ENCODE measurements at regions not wholly inside any gene's neighbourhood (a gene's known extent, or its start where the extent isn't known, plus 50 kb on each side); places are given as distances from the start of the nearest gene placed in this dataset.
"Not testable (repeated sequence)": the region's sequence is repeated elsewhere in the genome, so short reads cannot be mapped to it uniquely, and the experiment has no call there.

DNA sequence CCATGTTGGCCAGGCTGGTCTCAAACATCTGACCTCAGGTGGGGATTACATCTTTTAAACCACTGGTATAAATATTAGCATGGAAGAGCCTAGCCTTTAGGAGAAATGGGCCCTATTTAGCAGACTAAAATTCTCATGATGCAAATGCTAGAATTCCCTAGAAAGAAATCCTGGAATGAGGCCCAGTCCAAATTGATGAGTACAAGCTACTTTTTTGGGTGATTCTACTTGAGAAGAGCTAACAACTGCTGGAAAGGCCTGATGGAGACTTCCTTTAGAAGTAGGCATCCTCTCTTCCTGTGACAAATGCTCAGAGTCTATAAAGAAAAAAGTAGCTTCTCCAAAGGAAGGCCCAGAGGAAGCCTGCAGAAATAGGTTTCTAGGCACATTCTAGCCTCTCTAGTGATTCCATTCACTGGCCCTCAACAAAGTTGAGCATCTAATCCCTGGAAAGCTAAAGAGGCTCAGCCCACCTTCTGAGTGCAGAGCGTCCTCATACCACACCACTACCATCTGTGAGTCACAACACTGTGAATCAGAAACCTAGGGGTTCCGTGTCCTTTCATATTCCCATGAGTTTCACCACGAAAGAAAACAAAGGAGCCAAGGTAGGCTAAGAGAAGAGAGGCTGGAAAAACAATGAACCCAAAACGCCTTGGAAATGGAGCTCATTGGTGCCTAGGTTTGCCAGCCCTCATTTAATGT, 183.1 kb downstream of the C1D start:
- no peak for DNase-seq

DNA sequence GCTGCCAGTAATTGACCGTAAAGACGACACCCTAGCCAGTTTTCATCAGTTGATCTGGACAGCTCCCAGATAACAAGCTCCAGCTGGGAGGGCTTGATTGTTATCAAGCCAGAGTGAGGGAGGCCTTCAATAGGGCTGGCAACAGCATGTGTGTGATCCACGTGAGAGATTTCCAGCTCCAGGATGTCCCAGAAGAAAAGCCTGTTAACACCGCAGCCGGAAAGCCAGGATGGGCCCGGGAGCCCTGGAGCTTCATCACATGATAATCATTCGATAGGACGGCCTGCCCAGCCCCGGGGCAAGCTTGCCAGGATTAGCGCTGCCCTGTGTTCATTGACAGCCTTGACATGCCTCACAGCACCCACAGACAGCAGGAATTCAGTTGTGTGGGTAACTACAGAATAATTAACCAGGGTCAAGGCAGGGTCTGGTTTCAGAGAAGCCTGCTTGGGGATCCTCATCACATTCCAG, 182.5 kb downstream of the C1D start:
- no peak for DNase-seq

DNA sequence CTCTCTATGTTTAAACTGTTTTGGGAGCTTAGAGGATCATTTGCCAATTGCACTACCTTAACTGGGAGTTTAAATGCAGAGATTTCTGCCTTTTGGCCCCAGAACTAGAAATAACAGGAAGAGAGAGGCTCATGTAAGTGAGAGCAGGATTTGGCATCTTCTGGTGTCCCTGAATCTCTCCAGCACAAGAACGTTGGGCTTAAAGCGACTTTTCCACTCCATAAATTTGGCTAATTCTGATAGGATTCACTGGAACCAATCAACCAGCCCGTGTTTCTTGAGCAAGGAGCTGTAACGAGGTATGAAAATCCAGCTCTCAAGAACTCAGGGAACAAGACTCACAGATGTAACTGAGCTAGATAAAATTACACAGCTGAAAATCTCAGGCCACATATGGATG, 181.0 kb downstream of the C1D start:
- no peak for DNase-seq

DNA sequence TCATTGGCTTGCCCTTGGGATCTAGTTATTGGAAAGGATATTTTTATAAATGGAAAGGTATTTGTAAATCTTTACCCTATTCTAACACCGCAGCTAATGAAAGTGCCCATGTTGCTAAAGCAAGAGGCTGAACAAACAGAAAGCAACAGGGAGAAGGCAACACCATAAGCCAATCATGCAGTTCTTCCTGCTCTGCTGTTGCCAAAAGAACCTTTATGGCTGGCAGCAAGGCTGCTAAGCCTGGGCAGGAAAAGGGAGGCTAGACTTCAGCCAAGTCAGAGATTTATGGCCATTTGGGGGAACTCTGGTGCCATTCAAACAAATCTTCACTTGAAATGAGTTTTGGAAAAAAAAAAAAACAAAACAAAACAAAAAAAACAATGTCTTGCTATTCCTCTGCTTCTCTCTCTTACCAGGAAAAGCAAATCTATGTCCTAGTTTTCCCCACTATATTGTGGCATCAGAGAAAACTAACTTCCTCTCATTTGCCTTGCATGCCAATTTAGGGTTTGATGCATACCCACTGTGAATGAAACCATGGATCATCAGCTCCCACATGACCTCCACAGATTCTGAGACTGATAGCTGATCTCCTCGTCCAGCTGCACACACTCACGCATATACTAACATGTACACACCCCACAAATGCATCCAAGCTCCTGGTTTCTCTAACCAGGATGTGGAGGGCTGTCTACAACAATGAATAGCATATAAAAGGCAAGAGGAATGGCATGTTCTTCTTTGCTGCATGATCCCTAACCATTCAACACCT, 179.3 kb downstream of the C1D start:
- DNase-seq: no peak

DNA sequence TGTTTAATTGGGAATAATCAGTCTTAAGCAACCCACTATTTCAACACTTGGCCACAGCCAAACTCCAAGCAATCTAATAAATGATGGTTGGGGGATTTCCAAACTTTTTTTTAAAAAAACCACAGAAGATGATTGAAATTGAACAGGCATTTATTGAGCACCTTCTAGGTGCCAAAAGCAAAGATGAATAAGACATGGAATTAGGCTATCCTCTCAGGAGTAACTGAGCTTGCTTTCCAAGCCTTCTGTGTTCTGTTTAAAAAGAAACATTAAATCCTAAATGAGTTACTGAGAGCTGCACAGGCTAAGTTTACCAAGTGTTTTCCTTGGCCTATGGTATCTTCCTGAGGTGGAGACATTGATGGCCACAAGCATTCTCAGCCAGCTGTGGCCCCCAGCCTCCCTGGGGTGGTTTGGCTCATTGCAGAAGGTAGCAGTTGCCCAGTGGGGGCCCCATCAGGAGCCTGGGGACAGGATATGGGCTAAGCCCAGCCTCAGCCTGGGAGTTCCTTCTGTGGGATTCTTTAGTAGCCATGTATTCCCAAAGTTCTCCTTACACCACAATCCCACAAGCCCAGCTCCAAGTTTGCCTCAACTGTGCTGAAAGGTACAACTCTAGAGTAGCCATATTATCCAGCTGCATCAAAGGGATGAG, 174.3 kb downstream of the C1D start:
- DNase-seq: no peak

DNA sequence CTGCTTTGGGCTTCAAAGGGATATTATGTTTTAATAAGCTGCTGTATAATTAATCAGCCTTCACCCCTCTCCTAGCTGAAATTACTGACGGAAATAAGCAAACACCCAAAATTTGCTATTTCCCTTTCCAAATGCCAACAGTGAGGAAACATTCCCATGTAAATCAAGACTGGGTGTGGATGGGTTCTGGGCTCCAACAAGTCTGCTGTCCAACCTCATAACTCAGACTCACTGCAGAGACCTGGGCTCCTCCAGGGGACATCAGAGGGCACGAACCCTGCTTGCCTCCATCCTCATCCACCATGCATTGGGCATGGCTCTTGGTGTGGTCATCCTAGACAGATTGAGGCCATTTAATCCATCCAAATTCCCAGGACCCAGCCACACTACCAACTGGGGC, 173.7 kb downstream of the C1D start:
- DNase-seq: no peak

DNA sequence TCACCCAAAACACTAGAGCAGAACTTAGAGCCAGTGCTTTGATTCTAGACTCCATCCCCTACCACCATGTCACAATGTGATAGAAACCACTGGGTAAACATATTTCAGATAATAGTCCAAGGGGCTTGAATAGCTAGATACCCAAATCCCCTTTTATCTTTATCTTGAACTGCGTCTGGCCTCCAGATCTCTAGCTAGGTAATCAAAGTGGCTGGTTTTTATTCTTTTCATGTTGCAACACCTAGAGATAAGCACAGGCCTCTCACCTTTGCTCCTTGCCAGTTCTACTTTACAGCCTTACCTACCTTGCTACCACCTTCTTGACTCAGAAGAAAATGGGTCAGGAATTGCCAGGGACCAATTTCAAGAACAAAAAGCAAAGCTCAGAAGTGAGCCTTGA, 171.2 kb downstream of the C1D start:
- DNase-seq: no peak

DNA sequence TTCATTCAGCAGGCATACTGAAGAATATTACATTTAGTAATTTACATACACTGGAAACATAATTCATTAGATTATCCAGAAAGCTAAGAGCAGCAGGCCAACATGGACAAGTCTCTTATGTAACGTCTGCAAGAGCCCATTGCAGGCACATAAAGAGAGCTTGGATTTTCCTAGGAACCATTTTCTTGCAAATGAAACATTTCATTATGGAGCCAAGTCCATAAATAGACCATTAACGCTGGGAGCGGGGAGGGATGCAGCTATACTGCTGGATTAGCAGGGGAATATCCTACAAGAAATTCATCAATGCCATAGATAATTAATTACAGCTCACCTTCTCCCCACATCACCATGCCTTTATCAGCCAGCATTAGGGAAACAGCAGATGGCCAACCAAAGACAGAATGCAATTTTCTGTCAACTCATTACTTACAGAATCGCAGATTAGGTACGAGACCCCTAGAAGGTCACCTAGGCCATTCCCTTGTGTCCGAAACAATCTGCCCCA, 170.4 kb downstream of the C1D start:
- DNase-seq: no peak

DNA sequence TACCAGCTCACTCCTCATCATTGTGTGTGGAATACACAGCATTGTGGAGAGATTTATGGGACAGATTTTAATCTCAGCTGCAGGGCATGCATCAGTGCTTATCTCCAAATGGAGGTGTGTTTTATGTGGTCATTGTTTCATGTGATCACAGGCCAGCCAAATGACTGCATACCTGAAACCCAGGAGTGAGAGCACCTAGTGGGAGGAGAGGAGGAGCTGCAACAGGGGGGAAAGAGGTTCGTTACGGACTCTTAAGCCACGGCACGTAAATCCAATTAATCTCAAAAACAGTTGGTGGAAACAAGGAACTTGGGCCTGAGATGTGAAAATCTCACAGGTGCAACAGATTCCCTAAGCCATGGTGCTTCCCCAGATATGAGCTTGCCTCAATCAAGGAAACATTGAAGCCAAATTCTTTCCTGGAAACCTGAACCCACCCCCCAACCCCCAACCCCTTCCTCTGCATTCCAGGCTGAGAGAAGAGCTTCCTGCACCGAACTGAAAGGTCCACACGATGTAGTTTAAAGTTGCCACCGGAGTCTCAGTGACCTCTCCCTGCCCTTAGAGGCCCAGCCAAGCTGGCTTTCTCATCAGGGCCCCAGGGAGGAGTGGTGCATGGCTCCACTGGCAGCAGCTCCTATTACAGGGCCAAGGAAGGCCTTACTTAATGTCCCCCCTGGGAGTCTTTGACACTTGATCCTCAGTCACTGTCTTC, 167.4 kb downstream of the C1D start:
- DNase-seq: no peak

DNA sequence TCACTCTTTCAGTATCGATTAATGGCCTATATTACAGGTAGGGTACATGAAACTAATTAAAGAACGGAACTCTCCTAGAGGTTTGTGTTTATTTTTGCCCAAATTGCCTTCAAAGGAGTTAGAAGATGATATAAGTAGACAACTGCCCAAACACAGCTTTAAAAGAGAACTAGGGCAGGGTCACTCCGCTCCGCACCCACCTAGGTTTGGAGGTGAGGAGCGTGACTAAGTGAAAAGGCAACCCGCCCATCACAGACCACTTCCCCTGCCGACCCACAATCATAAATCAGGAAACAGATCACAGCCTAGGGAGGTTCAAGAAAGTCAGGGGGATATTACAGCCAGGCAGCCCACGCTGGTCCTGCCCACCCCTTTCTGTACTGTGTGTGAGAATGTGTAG, 166.7 kb downstream of the C1D start:
- DNase-seq: no peak

DNA sequence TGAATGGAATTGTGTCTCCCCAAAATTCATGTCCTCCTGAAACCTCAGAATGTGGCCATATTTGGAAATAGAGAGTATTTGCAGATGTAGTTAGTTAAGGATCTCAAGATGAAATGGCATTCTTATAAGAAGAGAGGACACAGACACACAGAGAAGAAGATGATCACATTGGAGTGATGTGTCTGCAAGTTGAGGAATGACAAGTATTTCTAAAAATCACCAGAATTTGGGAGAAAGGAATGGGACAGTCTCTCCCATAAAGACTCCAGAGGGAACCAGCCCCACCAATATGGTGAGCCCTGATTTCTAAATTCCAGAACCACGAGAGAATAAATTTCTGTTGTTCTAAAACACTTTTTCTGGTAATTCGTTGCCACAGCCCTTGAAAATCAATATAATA, 166.3 kb downstream of the C1D start:
- no peak for DNase-seq

DNA sequence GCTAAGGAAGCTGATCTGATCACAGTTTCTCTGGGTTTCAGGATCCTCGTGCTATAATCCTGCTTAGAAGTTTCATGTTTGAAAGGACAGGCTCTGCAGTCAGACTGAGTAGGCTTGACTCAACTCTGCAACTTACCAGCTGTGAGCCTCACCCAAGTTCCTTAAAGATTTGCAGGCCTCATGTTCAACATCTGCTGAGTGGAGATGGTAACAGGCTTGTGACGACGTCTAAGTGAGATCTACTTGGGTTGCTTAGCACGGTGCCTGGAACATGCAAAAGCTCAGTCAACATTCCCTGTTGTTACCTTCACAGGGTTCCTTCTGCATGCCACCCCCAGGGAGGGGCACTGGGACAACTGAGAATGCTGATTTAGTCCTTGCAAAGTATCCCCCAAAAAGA, 164.2 kb downstream of the C1D start:
- DNase-seq: no peak

DNA sequence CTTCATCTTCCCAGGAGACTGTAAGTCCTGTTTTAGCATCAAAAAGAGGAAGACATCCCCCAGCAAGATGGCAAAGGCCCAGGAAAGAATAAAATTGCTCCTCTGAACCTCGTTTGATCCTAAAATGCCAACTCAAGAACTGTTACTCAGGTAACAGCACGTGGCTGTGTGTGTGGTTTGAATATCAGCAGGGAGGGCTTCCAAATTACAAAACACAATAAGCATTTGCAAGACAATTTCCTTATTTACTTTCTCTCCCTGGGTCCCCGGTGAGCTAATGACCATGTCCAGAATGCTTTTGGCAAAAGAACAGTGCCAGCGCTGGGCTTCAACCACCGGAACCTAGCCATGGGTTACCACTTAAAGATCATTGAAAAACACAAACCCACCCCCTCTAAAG, 163.6 kb downstream of the C1D start:
- DNase-seq: no peak

DNA sequence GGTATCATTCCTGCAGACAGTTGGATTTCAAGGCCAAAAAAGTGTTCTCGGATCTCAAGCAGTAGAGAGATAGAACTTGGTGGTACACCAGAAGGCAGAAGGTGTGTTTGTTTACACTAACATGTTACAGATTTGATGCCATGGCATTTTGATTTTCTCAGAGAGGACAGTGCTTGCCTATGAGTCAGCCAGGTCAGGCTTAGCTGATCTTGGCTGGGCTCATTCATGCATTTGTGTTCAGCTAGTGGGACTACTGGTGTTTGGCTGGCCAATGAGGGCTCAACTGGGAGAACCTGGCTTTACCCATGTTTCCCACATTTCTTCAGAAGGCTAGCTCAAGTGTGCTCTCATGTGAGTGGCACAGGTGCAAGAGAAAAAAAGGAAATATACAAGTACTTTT, 162.0 kb downstream of the C1D start:
- no peak for DNase-seq

DNA sequence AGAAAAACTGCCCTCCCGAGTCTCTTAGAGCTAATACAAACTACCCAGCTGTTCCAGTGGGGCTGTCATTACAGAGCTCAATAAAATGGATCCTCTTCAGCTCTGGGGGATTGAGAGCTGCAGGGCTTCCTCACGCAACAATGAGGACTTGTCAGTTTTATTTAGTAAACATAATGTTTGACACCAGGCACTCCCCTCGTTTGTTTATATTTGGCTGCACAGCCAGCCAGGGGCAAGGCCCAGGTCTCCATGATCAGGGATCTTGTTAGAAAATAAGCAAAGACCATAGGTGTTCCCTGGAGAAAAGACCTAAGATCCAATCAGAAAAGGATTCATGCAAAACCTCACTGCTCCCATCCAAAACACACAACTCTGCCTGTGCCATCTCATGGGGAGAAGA, 158.2 kb downstream of the C1D start:
- no peak for DNase-seq

DNA sequence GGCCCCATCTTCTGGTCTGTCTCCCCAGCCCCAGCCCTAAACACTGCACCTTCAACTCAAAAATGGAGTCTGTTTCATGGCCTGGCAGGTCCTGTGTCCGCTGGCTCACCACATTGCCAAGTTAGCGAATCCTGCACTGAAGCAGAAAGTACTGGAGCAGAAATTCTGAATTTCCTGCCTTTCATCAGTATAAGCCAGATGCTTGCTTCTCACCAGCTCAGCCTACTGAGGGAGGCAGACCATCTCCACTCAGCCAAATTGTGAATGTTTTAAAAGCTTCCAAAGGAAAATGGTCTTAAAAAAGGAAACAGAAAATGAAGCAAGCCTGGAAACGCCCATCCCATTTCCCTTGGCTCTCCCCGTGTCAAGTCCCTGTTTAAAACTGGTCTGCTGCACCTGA, 157.8 kb downstream of the C1D start:
- no peak for DNase-seq

DNA sequence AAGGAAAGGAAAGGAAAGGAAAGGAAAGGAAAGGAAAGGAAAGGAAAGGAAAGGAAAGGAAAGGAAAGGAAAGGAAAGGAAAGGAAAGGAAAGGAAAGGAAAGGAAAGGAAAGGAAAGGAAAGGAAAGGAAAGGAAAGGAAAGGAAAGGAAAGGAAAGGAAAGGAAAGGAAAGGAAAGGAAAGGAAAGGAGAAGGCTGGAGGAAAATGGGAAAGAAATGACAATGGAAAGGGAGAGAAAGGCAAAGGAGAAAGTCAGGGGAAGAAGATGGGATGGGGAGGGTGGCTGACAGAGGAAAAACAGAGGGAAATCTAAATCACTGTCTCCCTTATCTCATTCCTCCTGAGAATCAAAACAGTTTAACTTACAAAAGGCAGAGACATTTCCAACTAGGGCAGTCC, 156.3 kb downstream of the C1D start:
- DNase-seq: not testable (repeated sequence)

DNA sequence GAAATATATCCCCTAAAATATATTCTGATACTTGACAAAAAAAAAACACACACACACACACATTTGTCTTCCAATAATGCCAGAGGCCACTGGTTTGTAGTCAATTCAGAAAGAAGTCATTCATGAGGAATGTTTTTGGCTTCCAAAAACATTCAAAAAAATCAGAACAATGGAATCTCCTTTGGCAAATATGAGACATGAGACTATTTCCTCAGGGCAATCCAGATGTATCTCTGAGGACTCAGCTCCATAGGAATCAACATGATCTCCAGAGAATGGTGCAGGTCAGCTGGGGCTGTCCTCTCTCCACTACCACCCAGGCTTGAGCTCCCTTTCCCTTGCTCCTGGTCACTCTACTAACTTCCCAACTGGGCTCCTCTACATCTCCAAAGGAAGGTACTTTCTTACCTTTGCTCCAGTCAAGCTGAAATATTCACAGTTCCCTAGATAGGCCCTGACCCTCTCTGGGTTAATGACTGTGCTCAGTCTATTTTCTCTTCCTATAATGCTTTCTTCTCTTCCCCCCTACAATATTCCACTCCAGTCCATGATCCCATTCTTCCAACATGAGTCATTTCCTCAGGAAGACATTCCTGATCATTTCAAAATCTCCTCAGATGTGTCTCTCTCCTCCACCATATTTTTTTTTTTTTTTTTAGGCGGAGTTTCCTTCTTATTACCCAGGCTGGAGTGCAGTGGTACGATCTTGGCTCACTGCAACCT, 145.3 kb downstream of the C1D start:
- DNase-seq: no peak

DNA sequence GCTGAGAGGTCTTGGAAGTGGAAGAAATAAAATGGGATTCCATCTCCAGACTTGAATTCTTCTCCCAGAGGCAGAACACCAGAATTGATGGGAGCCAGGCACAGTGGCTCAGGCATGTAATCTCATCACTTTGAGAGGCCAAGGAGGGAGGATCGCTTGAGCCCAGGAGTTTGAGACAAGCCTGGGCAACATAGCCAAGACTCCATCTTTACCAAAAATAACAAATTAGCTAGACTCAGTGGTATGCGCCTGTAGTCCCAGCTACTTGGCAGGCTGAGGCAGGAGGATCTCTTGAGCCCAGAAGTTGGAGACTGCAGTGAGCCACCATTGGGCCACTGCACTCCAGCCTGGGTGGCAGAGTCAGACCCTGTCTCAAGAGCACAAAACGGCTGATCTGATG, 144.3 kb downstream of the C1D start:
- DNase-seq: no peak

DNA sequence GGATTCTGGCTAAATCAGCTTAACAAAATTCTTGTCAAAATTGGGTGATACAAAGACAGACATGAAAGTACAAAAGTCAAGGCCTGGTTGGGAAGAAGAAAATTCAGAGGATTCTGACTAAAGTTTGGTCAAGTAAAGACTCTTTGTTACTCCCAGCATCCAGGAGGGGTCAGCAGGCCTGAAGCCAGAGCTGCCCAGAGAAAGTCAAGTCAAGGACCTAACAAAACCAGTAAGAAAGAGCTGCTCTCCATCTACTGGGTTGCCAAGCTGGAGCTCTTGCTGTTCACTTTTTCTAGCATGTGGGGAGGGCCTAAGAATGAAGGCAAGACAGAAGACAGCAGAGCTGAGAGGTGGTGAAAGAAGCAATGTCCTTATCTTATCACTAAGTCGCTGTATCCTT, 143.3 kb downstream of the C1D start:
- DNase-seq: no peak

DNA sequence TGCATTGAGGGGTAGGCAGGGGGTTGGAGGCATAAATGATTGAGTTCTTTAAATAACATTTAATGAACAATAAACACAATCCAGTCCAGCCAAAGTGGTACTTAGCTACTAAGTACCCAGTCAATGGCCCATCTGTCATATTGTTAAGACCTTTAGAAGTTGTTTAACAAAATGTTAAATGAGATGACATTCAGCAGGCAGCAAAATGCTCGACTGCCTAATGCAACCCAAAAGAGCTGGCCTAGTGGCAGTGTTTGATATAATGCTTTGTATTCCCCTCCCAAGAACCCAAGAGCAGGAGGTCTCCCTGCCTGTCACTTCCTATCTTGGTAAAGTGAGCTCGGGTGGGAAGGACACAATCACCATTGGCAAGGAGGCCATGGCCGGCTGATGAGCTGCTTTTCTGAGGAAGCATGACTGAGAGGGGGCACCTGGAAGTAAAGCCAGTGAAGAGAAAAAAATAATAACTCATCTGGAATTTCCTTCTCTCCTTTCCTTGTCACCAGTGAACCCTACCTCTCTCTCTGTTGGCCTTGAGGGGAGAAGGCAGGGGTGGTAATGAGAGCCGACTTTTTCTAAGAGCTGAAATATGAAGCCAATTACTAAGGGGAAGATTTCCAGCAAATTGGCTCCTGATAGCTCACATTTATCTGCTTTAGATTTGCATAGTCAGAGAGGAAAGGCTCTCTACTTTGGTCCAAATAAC, 140.6 kb downstream of the C1D start:
- no peak for DNase-seq

DNA sequence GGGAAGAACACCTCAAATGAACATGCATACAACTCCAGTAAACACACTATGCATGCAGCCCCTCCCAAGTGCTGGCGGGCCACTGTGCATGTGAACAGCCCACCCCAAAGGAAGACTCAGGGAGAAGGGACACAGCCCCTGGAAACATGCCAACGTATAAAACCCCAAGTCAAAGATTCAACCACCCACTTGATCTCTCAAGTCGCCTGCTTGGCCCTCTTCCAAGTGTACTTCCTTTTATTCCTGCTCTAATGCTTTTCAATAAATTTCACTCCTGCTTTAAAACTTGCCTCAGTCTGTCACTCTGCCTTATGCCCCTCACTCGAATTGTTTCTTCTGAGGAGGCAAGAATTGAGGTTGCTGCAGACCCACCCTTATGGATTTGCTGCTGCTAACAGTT, 139.1 kb downstream of the C1D start:
- DNase-seq: no peak
